IMR-90 (cell line): ENCODE measurements at regions not wholly inside any gene's neighbourhood (a gene's known extent, or its start where the extent isn't known, plus 50 kb on each side); places are given as distances from the start of the nearest gene placed in this dataset.

Source experiments
- ATAC-seq: fragments of 200-7000 bp; cut with Tn5 transposase; 2 replicates; pipeline ENCODE4 v1.9.1; 2020; ENCODE audit warnings: low read depth, mild to moderate bottlenecking, moderate library complexity
- BruUV-seq: library from RNA; stranded (reverse); fragments of 400-500 nt; replicated peaks from 2 replicates; lab custom pipeline; 2021; lab: Mats Ljungman, UMichigan
- CTCF ChIA-PET: fragments of 300-600 bp; formaldehyde crosslinking; extraction: SDS; loops from one replicate; lab custom pipeline; 2021; ENCODE audit warnings: antibody characterized with exemption; lab: Yijun Ruan, JAX
- POLR2A ChIA-PET: fragments of 300-600 bp; sonication (Branson Sonifier 250); formaldehyde crosslinking; loops from one replicate; lab custom pipeline; 2022; ENCODE audit warnings: antibody characterized with exemption; ENCODE audit not compliant: unreplicated experiment; lab: Charles Lee
- DNase-seq: peaks from one replicate; pipeline ENCODE4 v3.0.0; 2013
- H2AFZ ChIP-seq: replicated peaks from 2 replicates; pipeline ENCODE3; 2013; ENCODE audit warnings: low read length, mild to moderate bottlenecking; ENCODE audit not compliant: poor library complexity
- H2AK5ac ChIP-seq: 2 replicates; pipeline ENCODE4 v1.6.1; 2013; ENCODE audit warnings: low read depth, low read length, inconsistent platforms
- H2AK9ac ChIP-seq: replicated peaks from 2 replicates; pipeline ENCODE3; 2013; ENCODE audit warnings: mild to moderate bottlenecking, low read depth, low read length, moderate library complexity; ENCODE audit not compliant: poor library complexity
- H2BK120ac ChIP-seq: 2 replicates; pipeline ENCODE4 v1.6.1; 2013; ENCODE audit warnings: low read depth, low read length, inconsistent platforms
- H2BK15ac ChIP-seq: 3 replicates; pipeline ENCODE4 v1.6.1; 2013; ENCODE audit warnings: low read depth, low read length, inconsistent platforms
- H2BK20ac ChIP-seq: 2 replicates; pipeline ENCODE4 v1.6.1; 2013; ENCODE audit warnings: low read depth, mild to moderate bottlenecking, inconsistent platforms, low read length, moderate library complexity
- H2BK5ac ChIP-seq: 2 replicates; pipeline ENCODE4 v1.6.1; 2013; ENCODE audit warnings: mild to moderate bottlenecking, low read depth, low read length, inconsistent platforms; ENCODE audit not compliant: poor library complexity, severe bottlenecking
- H3K14ac ChIP-seq: replicated peaks from 2 replicates; pipeline ENCODE4 v1.6.1; 2013; ENCODE audit warnings: low read depth, low read length, inconsistent platforms
- H3K18ac ChIP-seq: 2 replicates; pipeline ENCODE4 v1.6.1; 2013; ENCODE audit warnings: low read depth, low read length, control low read depth
- H3K23ac ChIP-seq: 2 replicates; pipeline ENCODE4 v1.6.1; 2013; ENCODE audit warnings: low read depth, low read length, inconsistent platforms
- H3K27ac ChIP-seq: 2 replicates; pipeline ENCODE4 v1.5.1; 2013; ENCODE audit warnings: mild to moderate bottlenecking, control low read depth, low read length; ENCODE audit not compliant: insufficient read depth
- H3K27me3 ChIP-seq: 2 replicates; pipeline ENCODE4 v1.6.1; 2013; ENCODE audit warnings: low read length; ENCODE audit not compliant: control insufficient read depth, insufficient read depth
- H3K36me3 ChIP-seq: 2 replicates; pipeline ENCODE4 v1.6.1; 2013; ENCODE audit warnings: low read length, mixed read lengths; ENCODE audit not compliant: control insufficient read depth, insufficient read depth
- H3K4ac ChIP-seq: 2 replicates; pipeline ENCODE4 v1.6.1; 2013; ENCODE audit warnings: low read depth, low read length, inconsistent platforms
- H3K4me1 ChIP-seq: 2 replicates; pipeline ENCODE4 v1.6.1; 2013; ENCODE audit warnings: low read length, mixed read lengths; ENCODE audit not compliant: control insufficient read depth, insufficient read depth
- H3K4me2 ChIP-seq: 2 replicates; pipeline ENCODE4 v1.6.1; 2013; ENCODE audit warnings: low read depth, mild to moderate bottlenecking, control low read depth, low read length, moderate library complexity
- H3K4me3 ChIP-seq: 2 replicates; pipeline ENCODE4 v1.5.1; 2013; ENCODE audit warnings: low read depth, mild to moderate bottlenecking, control low read depth, low read length, moderate library complexity; ENCODE audit not compliant: insufficient read depth
- H3K56ac ChIP-seq: 2 replicates; pipeline ENCODE4 v1.6.1; 2013; ENCODE audit warnings: low read length, inconsistent platforms; ENCODE audit not compliant: insufficient read depth; ENCODE audit errors: extremely low read depth
- H3K79me1 ChIP-seq, 2 experiments: 2 replicates each; pipeline ENCODE4 v1.6.1; 2013; ENCODE audit warnings: low read length in 2 of 2, inconsistent platforms in 1 of 2, low read depth in 1 of 2
- H3K9ac ChIP-seq: 2 replicates; pipeline ENCODE4 v1.6.1; 2013; ENCODE audit warnings: low read depth, low read length, control low read depth
- H3K9me1 ChIP-seq: 2 replicates; pipeline ENCODE4 v1.6.1; 2013; ENCODE audit warnings: low read length, inconsistent platforms; ENCODE audit not compliant: insufficient read depth
- H3K9me3 ChIP-seq: 2 replicates; pipeline ENCODE4 v1.6.1; 2013; ENCODE audit warnings: low read length; ENCODE audit not compliant: control insufficient read depth, insufficient read depth
- H4K20me1 ChIP-seq: 2 replicates; pipeline ENCODE4 v1.6.1; 2013; ENCODE audit warnings: low read length, inconsistent platforms; ENCODE audit not compliant: insufficient read depth
- H4K5ac ChIP-seq: 2 replicates; pipeline ENCODE4 v1.6.1; 2013; ENCODE audit warnings: mild to moderate bottlenecking, low read depth, low read length, control low read depth
- H4K8ac ChIP-seq, 2 experiments: 2 replicates each; pipeline ENCODE4 v1.6.1; 2013; ENCODE audit warnings: low read depth in 2 of 2, low read length in 2 of 2, control low read depth in 1 of 2, inconsistent platforms in 1 of 2
- H4K91ac ChIP-seq: 2 replicates; pipeline ENCODE4 v1.6.1; 2013; ENCODE audit warnings: low read depth, low read length, inconsistent platforms; ENCODE audit not compliant: insufficient read depth
- BHLHE40 ChIP-seq: fragments of 150-350 bp; IDR thresholded peaks from 2 replicates; pipeline ENCODE4 v1.6.1; 2016; ENCODE audit warnings: mild to moderate bottlenecking, low read depth, low read length
- CEBPB ChIP-seq: IDR thresholded peaks from 2 replicates; pipeline ENCODE4 v1.6.1; 2012; ENCODE audit warnings: low read depth, low read length, improper control_type of control experiment
- CHD1 ChIP-seq: IDR thresholded peaks from 2 replicates; pipeline ENCODE4 v1.6.1; 2012; ENCODE audit warnings: low read depth, low read length, improper control_type of control experiment
- CTCF ChIP-seq: conservative IDR thresholded peaks from 2 replicates; pipeline ENCODE4 v1.5.1; 2012; ENCODE audit warnings: mild to moderate bottlenecking, low read depth, low read length, improper control_type of control experiment
- FOS ChIP-seq: fragments of 150-350 bp; IDR thresholded peaks from 2 replicates; pipeline ENCODE4 v1.6.1; 2016; ENCODE audit warnings: low read depth, low read length
- MAFK ChIP-seq: IDR thresholded peaks from 2 replicates; pipeline ENCODE4 v1.6.1; 2012; ENCODE audit warnings: low read depth, low read length, improper control_type of control experiment
- MAZ ChIP-seq: IDR thresholded peaks from 2 replicates; pipeline ENCODE4 v1.6.1; 2012; ENCODE audit warnings: low read depth, mild to moderate bottlenecking, low read length, improper control_type of control experiment, moderate library complexity, borderline replicate concordance
- MXI1 ChIP-seq: IDR thresholded peaks from 2 replicates; pipeline ENCODE4 v1.6.1; 2012; ENCODE audit warnings: low read depth, mild to moderate bottlenecking, low read length, moderate library complexity, borderline replicate concordance
- NFE2L2 ChIP-seq: fragments of 150-350 bp; IDR thresholded peaks from 2 replicates; pipeline ENCODE4 v1.6.1; 2016; ENCODE audit warnings: low read depth, mild to moderate bottlenecking, low read length
- POLR2A ChIP-seq: IDR thresholded peaks from 2 replicates; pipeline ENCODE4 v1.6.1; 2012; ENCODE audit warnings: mild to moderate bottlenecking, low read depth, low read length
- RAD21 ChIP-seq: IDR thresholded peaks from 2 replicates; pipeline ENCODE4 v1.6.1; 2012; ENCODE audit warnings: low read length, improper control_type of control experiment
- RCOR1 ChIP-seq: IDR thresholded peaks from 2 replicates; pipeline ENCODE4 v1.6.1; 2012; ENCODE audit warnings: mild to moderate bottlenecking, low read length, improper control_type of control experiment; ENCODE audit not compliant: insufficient replicate concordance
- RFX5 ChIP-seq: IDR thresholded peaks from 2 replicates; pipeline ENCODE4 v1.8.0; 2012; ENCODE audit warnings: low read depth, mild to moderate bottlenecking, low read length, moderate library complexity
- SMC3 ChIP-seq: fragments of 150-350 bp; IDR thresholded peaks from 2 replicates; pipeline ENCODE4 v1.6.1; 2016; ENCODE audit warnings: low read depth, mild to moderate bottlenecking, antibody characterized with exemption, low read length, moderate library complexity
- USF2 ChIP-seq: fragments of 150-350 bp; IDR thresholded peaks from 2 replicates; pipeline ENCODE4 v1.6.1; 2017; ENCODE audit warnings: mild to moderate bottlenecking, antibody characterized with exemption, low read length, low read depth
- WGBS, 2 experiments: methylation state at CpG; one replicate each; pipeline versions ENCODE4 v1.1.5 to v1.1.7; 2013; ENCODE audit warnings: missing lambda C conversion rate in 2 of 2; ENCODE audit not compliant: insufficient read length in 1 of 2; ENCODE audit errors: extremely low coverage in 2 of 2; 5-methylcytosine and 5-hydroxymethylcytosine counted together
- dilution Hi-C: fragments of 300-500 bp; cut with HindIII; formaldehyde crosslinking; loops from one replicate; pipeline ENCODE4 v1.14.3; 2018; ENCODE audit warnings: low sequenced_read_pairs; ENCODE audit not compliant: unreplicated experiment
- in situ Hi-C: fragments of 300-500 bp; cut with MboI; formaldehyde crosslinking; loops from 3 replicates; pipeline ENCODE4 v1.14.3; 2019; ENCODE audit warnings: low sequenced_read_pairs, inconsistent platforms, mixed read lengths
- intact Hi-C: fragments of 100-400 bp; cut with micrococcal nuclease; formaldehyde crosslinking; loops from 2 replicates; pipeline ENCODE4 v1.10.0; 2022
- TF ChIP-seq, protein P1 (sequence below): fragments of 150-350 bp; IDR thresholded peaks from 2 replicates; pipeline ENCODE4 v1.6.1; 2016; ENCODE audit warnings: low read depth, mild to moderate bottlenecking, low read length, moderate library complexity, borderline replicate concordance

DNA sequence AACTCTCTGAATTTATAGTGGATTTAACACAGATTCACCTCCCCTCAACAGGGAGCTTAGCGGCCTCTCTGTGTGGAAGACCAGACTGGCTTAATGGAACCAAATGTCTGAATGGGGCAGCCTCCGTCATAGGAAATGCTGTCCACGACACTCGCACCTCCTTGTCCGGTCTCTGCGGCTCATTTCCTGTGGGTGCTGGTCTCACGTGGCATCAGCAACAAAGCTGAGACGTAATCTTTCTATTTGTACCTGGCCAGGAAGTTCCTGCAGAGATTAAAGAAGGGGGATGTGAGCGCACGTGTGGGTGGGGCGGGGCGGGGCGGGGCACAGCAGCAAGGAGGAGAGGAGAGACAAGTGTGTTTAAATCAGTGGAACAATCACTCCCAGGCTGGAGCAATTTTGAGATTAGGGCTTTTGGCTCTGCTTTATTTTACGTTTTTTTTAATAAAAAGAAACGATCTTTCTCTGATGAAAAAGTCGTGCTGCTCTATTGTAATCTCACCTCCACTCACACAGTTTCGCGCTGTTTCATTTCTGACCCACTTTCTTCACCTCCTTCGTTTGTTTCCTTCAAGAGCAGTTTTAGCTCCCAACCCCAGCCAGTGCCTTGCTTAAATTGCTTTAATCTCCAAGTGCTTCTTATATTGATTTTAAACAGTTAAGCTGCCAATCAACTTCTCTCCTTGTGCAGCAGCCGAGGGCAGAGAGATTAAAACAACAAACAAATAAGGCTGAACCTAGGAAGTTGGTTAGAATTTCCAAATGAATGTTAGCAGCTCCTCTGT is 132.2 kb upstream of the ASTN2 start:
- CTCF ChIA-PET = no interaction called here
- no peak overlapping the region for H3K4me2 ChIP-seq
- no peak for DNase-seq

More for the DNA sequence above, 132.2 kb upstream of the ASTN2 start:
- no peaks in the 10 kb centered on the region for H3K4me1 ChIP-seq
- no peak overlapping the region for H4K8ac ChIP-seq
- H3K9me1 ChIP-seq = no peaks in the 10 kb centered on the region
- no peak overlapping the region for H3K56ac ChIP-seq
- H4K91ac ChIP-seq = no peak overlapping the region
- H2BK120ac ChIP-seq = no peak overlapping the region
- POLR2A ChIA-PET = no interaction called here
- WGBS, 2 experiments = 13% methylated on average over 2 of the region's 20 CpGs; no CpG with 5 or more reads in 1 of the 2 experiments
- H3K9ac ChIP-seq = no peak overlapping the region
- no peak overlapping the region for H3K23ac ChIP-seq
- no peak overlapping the region for H2AK9ac ChIP-seq
- H3K4ac ChIP-seq = no peak overlapping the region
- H3K36me3 ChIP-seq = no peaks in the 10 kb centered on the region
- no peaks in the 10 kb centered on the region for H3K79me1 ChIP-seq
- no peaks in the 10 kb centered on the region for H3K27me3 ChIP-seq
- TF ChIP-seq POLR2A = no peak
- TF ChIP-seq CTCF = no peak
- TF ChIP-seq, protein P1, sequence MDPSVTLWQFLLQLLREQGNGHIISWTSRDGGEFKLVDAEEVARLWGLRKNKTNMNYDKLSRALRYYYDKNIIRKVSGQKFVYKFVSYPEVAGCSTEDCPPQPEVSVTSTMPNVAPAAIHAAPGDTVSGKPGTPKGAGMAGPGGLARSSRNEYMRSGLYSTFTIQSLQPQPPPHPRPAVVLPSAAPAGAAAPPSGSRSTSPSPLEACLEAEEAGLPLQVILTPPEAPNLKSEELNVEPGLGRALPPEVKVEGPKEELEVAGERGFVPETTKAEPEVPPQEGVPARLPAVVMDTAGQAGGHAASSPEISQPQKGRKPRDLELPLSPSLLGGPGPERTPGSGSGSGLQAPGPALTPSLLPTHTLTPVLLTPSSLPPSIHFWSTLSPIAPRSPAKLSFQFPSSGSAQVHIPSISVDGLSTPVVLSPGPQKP = no peak
- TF ChIP-seq RCOR1 = no peak
- no peak for TF ChIP-seq USF2
- TF ChIP-seq MAZ = no peak
- TF ChIP-seq NFE2L2 = no peak
- TF ChIP-seq RFX5 = no peak
- TF ChIP-seq MAFK = no peak
- TF ChIP-seq BHLHE40 = no peak
- TF ChIP-seq CHD1 = no peak
- no peak for TF ChIP-seq MXI1
- no peak for TF ChIP-seq SMC3
- TF ChIP-seq RAD21 = no peak
- TF ChIP-seq CEBPB = no peak
- no peak for TF ChIP-seq FOS
- no peak overlapping the region for H3K27ac ChIP-seq
- dilution Hi-C loops (no loop called here), in situ Hi-C loops (no loop called here), intact Hi-C loops (no loop called here)
- H2AFZ ChIP-seq = no peak overlapping the region
- peaks cover 12% of the 10 kb centered on the region; the same call in 1 of the 2 replicates for H3K9me3 ChIP-seq
- H3K4me3 ChIP-seq = no peak overlapping the region
- H4K20me1 ChIP-seq = no peaks in the 10 kb centered on the region
- no peak overlapping the region for H3K18ac ChIP-seq
- no peak overlapping the region for H4K5ac ChIP-seq
- H2BK20ac ChIP-seq = no peak overlapping the region
- H2BK5ac ChIP-seq = no peak overlapping the region
- no peak overlapping the region for H2BK15ac ChIP-seq
- H3K14ac ChIP-seq = no peak overlapping the region
- BruUV-seq = no TSS peak
- no peak for ATAC-seq
- no peak overlapping the region for H2AK5ac ChIP-seq
